MCF 10A (cell line): ENCODE measurements at regions not wholly inside any gene's neighbourhood (a gene's known extent, or its start where the extent isn't known, plus 50 kb on each side); places are given as distances from the start of the nearest gene placed in this dataset.

Source experiments
- BruUV-seq: library from RNA; stranded (reverse); fragments of 400-500 nt; replicated peaks from 2 replicates; lab custom pipeline; 2021; lab: Mats Ljungman, UMichigan
- CTCF ChIA-PET: fragments of 300-600 bp; sonication (Branson Sonifier 250); formaldehyde crosslinking; extraction: SDS; loops from one replicate; lab custom pipeline; 2021; ENCODE audit warnings: antibody characterized with exemption, inconsistent platforms; lab: Yijun Ruan, JAX
- POLR2A ChIA-PET: fragments of 300-600, 350-650 bp; sonication (Branson Sonifier 250); formaldehyde crosslinking; extraction: SDS; loops from one replicate; lab custom pipeline; 2020; ENCODE audit warnings: antibody characterized with exemption, inconsistent platforms; lab: Yijun Ruan, JAX
- DNase-seq: peaks from one replicate; pipeline ENCODE4 v3.0.0-alpha.2; 2018; ENCODE audit not compliant: unreplicated experiment
- H3K27ac Mint-ChIP-seq: one replicate; pipeline ENCODE4 v1.8.0; 2022; ENCODE audit warnings: mild to moderate bottlenecking, low read depth, mixed read lengths; ENCODE audit not compliant: unreplicated experiment
- H3K27me3 Mint-ChIP-seq: one replicate; pipeline ENCODE4 v1.8.0; 2022; ENCODE audit warnings: mixed read lengths; ENCODE audit not compliant: insufficient read depth, unreplicated experiment
- H3K36me3 Mint-ChIP-seq: one replicate; pipeline ENCODE4 v1.8.0; 2022; ENCODE audit warnings: mild to moderate bottlenecking, moderate library complexity, mixed read lengths; ENCODE audit not compliant: insufficient read depth, unreplicated experiment
- H3K4me1 Mint-ChIP-seq: one replicate; pipeline ENCODE4 v1.8.0; 2022; ENCODE audit warnings: mixed read lengths; ENCODE audit not compliant: insufficient read depth, unreplicated experiment
- H3K4me3 Mint-ChIP-seq: one replicate; pipeline ENCODE4 v1.8.0; 2022; ENCODE audit warnings: mild to moderate bottlenecking, moderate library complexity, mixed read lengths; ENCODE audit not compliant: unreplicated experiment
- H3K9me3 Mint-ChIP-seq: one replicate; pipeline ENCODE4 v1.8.0; 2022; ENCODE audit warnings: mixed read lengths; ENCODE audit not compliant: unreplicated experiment
- intact Hi-C: fragments of 100-400 bp; cut with micrococcal nuclease; formaldehyde crosslinking; loops from 2 replicates; pipeline ENCODE4 v1.14.1; 2022
- TF ChIP-seq, protein P1 (sequence below): fragments of 200-600 bp; IDR thresholded peaks from one replicate; pipeline ENCODE4 v1.8.0; 2022; ENCODE audit warnings: antibody characterized with exemption, mild to moderate bottlenecking; ENCODE audit not compliant: unreplicated experiment

DNA sequence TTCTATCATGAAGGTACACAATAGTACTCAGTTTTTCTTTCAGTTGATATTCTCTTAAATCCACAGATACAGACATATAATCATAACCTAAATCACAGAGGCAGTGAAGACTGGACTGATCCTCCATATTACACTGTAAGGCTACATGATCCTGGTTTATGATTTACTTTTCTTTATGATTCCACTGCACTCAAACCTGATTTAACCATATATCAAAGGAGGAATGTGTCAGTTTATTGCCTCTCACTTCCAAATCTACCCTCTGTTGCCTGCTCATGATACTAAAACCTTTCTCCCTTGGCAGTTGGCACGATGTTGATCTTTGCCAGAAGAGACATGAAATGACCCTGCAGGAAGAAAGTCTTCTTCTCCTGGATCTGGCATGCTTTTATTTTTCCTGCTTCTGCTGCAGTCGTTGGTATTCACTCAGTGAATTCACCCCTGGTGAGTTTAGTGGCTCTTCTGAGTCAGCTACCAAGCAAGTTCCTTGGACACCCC is 426.4 kb downstream of the MBD2 start:
- no TSS peak for BruUV-seq
- TF ChIP-seq, protein P1, sequence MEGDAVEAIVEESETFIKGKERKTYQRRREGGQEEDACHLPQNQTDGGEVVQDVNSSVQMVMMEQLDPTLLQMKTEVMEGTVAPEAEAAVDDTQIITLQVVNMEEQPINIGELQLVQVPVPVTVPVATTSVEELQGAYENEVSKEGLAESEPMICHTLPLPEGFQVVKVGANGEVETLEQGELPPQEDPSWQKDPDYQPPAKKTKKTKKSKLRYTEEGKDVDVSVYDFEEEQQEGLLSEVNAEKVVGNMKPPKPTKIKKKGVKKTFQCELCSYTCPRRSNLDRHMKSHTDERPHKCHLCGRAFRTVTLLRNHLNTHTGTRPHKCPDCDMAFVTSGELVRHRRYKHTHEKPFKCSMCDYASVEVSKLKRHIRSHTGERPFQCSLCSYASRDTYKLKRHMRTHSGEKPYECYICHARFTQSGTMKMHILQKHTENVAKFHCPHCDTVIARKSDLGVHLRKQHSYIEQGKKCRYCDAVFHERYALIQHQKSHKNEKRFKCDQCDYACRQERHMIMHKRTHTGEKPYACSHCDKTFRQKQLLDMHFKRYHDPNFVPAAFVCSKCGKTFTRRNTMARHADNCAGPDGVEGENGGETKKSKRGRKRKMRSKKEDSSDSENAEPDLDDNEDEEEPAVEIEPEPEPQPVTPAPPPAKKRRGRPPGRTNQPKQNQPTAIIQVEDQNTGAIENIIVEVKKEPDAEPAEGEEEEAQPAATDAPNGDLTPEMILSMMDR, result no peak
- POLR2A ChIA-PET, result no interaction called here
- H3K36me3 Mint-ChIP-seq, result no peaks in the 10 kb centered on the region
- H3K4me1 Mint-ChIP-seq, result peaks cover 20% of the 10 kb centered on the region
- intact Hi-C loops, result no loop called here
- DNase-seq, result no peak
- H3K27me3 Mint-ChIP-seq, result no peaks in the 10 kb centered on the region
- H3K27ac Mint-ChIP-seq, result no peak overlapping the region
- H3K9me3 Mint-ChIP-seq, result peaks cover 8% of the 10 kb centered on the region
- CTCF ChIA-PET, result no interaction called here
- no peak overlapping the region for H3K4me3 Mint-ChIP-seq

DNA sequence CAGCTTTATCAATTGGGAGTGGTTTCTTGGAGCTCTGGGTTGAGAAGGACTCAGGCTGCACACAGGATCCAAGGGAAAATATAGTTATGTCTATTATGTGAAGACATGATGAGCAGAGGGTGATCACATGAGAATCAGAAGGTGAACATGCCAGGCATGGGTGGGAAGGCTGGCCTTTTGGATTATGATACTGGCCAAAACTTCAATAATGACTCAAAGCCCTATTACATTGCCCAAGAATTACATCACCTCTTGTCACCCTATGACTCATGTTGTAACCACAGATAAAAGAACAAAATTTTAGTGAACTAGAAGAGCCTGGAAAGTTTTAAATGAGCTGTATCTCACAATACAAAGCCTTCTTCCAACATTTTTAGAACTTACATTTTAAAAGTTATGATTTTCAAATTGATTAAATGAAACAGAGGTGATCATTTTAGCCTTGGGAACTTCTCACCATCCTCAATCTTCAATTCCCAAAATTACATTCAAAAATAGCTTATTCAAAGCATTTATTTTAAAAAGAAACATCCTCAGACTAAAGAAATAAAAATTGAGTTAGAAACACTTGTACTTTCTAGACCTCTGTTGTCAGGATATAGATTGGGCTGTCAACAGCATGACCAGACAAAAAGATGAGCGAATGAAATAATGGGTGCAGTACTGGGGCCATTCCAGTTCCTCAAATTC is 428.3 kb downstream of the MBD2 start:
- CTCF ChIA-PET, result interaction anchor here (0.6 to 1.4 kb wide), 3 partner anchors 10 to 1235 kb away, joined by 3 to 7 read pairs (median 4); no protein-coding TSS in a partner anchor
- DNase-seq, result peak; percentile 91

DNA sequence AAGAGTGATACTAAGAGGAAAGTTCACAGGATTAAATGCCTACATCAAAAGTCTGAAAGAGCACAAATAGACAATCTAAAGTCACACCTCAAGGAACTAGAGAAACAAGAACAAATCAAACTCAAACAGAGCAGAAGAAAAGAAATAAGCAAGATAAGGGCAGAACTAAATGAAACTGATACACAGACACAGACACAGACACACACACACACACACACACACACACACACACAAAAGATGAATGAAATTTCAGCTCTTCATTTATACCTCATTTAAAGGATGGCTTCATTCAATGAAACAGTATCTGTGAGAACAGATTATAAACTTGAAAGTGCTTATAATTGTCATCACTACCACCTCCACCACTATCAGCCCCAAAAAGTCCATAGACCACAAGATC is 428.9 kb downstream of the MBD2 start:
- TF ChIP-seq, protein P1, result no peak
- TSS peak; percentile 86 for BruUV-seq
- CTCF ChIA-PET, result interaction anchor here (0.6 to 1.4 kb wide), 2 partner anchors 11 to 96 kb away, joined by 4 to 7 read pairs; no protein-coding TSS in a partner anchor
- intact Hi-C loops, result loop anchor here (1.0 kb wide), 1 partner anchor 314 kb away; no protein-coding TSS in a partner anchor
- POLR2A ChIA-PET, result interaction anchor here (0.9 to 1.7 kb wide), 2 partner anchors 8 to 324 kb away, joined by 5 to 7 read pairs; no protein-coding TSS in a partner anchor
- H3K27me3 Mint-ChIP-seq, result no peaks in the 10 kb centered on the region
- peaks cover 20% of the 10 kb centered on the region for H3K4me1 Mint-ChIP-seq
- DNase-seq, result no peak
- peak overlapping the region; percentile 17 for H3K27ac Mint-ChIP-seq
- no peak overlapping the region for H3K4me3 Mint-ChIP-seq
- H3K9me3 Mint-ChIP-seq, result peaks cover 15% of the 10 kb centered on the region
- no peaks in the 10 kb centered on the region for H3K36me3 Mint-ChIP-seq

More for the DNA sequence above, 428.3 kb downstream of the MBD2 start:
- H3K4me3 Mint-ChIP-seq, result no peak overlapping the region
- POLR2A ChIA-PET, result interaction anchor here (0.8 to 1.7 kb wide), 6 partner anchors 8 to 323 kb away, joined by 3 to 7 read pairs (median 4); no protein-coding TSS in a partner anchor
- no peaks in the 10 kb centered on the region for H3K36me3 Mint-ChIP-seq
- TF ChIP-seq, protein P1, result no peak
- H3K9me3 Mint-ChIP-seq, result peaks cover 20% of the 10 kb centered on the region
- intact Hi-C loops, result loop anchor here (1.0 kb wide), 1 partner anchor 313 kb away; no protein-coding TSS in a partner anchor
- TSS peak; percentile 96 for BruUV-seq
- H3K27me3 Mint-ChIP-seq, result no peaks in the 10 kb centered on the region
- peaks cover 20% of the 10 kb centered on the region for H3K4me1 Mint-ChIP-seq
- peak overlapping the region; percentile 17 for H3K27ac Mint-ChIP-seq

DNA sequence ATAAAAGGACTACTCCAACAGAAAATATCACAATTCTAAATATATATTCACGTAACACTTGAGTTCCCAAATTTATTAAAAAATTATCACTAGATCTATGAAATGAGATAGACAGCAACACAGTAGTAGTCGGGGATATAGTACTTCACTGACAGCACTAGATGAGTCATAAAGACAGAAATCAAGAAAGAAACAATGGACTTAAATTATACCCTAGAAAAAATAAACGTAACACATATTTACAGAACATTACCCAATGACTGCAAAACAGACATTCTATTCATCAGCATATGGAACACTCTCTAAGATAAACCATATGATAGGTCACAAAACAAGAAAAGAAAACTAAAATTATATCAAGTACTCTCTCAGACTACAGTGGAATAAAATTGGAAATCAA is 429.4 kb downstream of the MBD2 start:
- H3K4me1 Mint-ChIP-seq, result peaks cover 20% of the 10 kb centered on the region
- intact Hi-C loops, result no loop called here

More for the DNA sequence above, 429.4 kb downstream of the MBD2 start:
- DNase-seq, result peak; percentile 48
- Mint-ChIP-seq H3K4me3 (no peak overlapping the region), H3K27me3 (no peaks in the 10 kb centered on the region), H3K36me3 (no peaks in the 10 kb centered on the region), H3K27ac (peak overlapping the region; percentile 17), H3K9me3 (peaks cover 15% of the 10 kb centered on the region)
- POLR2A ChIA-PET, result interaction anchor here (1.7 kb wide), 1 partner anchor 324 kb away, joined by 7 read pairs; no protein-coding TSS in a partner anchor
- TF ChIP-seq, protein P1, result no peak
- BruUV-seq, result no TSS peak
- CTCF ChIA-PET, result no interaction called here
